ENCODE measurements at regions not wholly inside any gene's neighbourhood (a gene's known extent, or its start where the extent isn't known, plus 50 kb on each side); places are given as distances from the start of the nearest gene placed in this dataset.
"Not testable (repeated sequence)": the region's sequence is repeated elsewhere in the genome, so short reads cannot be mapped to it uniquely, and the experiment has no call there.

DNA sequence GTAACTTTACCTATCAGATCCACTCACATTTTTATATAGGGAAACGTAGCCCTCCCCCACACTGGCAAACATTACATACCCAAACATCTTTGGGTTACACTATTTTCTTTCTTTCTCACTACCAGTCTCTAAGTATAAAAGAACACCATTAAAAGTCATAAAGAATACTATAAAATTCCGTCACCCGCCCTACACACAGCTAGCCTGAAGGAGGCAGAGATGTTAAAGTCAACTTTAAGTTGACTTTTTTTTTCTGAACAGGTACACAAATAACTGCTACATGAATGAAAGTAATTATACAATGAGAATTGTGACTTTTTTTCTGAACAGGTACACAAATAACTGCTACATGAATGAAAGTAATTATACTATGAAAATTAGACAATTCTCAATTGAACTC, 628.3 kb downstream of the NUP35 start:
- DNase-seq: no peak
- Histone ChIP-seq H3K27me3 (no peaks in the 10 kb centered on the region), H3K9me3 (no peaks in the 10 kb centered on the region), H3K27ac (no peak overlapping the region), H3K4me3 (no peak overlapping the region), H3K36me3 (no peaks in the 10 kb centered on the region), H3K4me1 (no peaks in the 10 kb centered on the region)
- intact Hi-C loops (cut with DNase I; ENCODE audit: low total_unique reads): no loop called here
- TF ChIP-seq, protein P1, sequence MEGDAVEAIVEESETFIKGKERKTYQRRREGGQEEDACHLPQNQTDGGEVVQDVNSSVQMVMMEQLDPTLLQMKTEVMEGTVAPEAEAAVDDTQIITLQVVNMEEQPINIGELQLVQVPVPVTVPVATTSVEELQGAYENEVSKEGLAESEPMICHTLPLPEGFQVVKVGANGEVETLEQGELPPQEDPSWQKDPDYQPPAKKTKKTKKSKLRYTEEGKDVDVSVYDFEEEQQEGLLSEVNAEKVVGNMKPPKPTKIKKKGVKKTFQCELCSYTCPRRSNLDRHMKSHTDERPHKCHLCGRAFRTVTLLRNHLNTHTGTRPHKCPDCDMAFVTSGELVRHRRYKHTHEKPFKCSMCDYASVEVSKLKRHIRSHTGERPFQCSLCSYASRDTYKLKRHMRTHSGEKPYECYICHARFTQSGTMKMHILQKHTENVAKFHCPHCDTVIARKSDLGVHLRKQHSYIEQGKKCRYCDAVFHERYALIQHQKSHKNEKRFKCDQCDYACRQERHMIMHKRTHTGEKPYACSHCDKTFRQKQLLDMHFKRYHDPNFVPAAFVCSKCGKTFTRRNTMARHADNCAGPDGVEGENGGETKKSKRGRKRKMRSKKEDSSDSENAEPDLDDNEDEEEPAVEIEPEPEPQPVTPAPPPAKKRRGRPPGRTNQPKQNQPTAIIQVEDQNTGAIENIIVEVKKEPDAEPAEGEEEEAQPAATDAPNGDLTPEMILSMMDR (IDR thresholded peaks at IDR 0.05): no peak

DNA sequence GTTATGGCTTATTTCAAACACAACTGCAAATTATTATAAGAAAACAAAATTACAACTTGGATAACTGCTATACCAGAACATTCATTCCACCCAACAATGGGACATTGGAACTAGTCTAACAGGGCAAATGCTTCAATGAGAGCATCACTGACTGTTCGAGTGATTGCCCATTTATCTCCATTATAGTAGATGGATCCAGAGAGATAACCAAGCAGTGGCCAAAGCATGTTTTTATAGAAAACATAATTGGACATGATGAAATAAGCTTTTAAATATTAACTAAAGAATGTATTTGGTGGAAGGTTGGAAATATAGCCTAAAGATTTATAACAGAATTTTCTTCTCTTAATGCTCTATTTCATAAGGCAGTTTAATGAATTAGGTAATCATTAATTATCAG, 634.8 kb downstream of the NUP35 start:
- H3K4me1 ChIP-seq: no peaks in the 10 kb centered on the region
- TF ChIP-seq, protein P1 (IDR thresholded peaks at IDR 0.05): no peak
- no peaks in the 10 kb centered on the region for H3K36me3 ChIP-seq
- no peaks in the 10 kb centered on the region for H3K9me3 ChIP-seq
- no peaks in the 10 kb centered on the region for H3K27me3 ChIP-seq
- DNase-seq: no peak
- H3K27ac ChIP-seq: no peak overlapping the region
- intact Hi-C loops (cut with DNase I; ENCODE audit: low total_unique reads): no loop called here
- no peak overlapping the region for H3K4me3 ChIP-seq

DNA sequence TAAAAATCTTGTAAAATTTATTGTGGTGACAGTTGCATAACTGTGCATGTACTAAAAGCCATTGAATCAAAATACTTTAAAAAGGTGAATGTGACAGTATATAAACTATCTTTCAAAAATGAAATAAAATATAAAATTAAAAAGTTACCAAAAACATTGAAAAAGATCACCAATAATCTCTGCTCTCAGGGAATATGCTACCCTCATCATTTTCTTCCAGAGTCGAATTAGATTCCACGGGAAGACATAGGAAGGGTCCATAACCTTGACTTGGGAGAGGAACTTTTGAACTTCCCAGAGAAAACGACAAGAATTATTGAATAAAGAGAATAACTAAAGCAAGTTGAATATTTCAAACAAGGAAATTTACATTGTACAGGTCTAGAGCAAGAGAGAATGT, 649.5 kb downstream of the NUP35 start:
- intact Hi-C loops (cut with DNase I; ENCODE audit: low total_unique reads): no loop called here

DNA sequence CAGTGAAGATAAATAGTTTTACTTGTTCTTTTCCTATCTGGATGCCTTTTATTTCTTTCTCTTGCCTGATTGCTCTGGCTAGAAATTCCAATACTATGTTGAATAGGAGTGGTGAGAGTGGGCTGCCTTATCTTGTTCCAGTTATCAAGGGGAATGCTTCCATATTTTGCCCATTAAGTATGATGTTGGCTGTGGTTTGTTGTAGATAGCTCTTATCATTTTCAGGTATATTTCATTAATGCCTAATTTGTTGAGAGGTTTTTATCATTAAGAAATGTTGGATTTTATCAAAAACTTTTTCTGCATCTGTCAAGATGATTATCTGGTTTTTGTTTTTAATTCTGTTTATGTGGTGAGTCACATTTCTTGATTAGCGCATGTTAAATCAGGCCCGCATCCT, 655.8 kb downstream of the NUP35 start:
- no peak for DNase-seq
- no peaks in the 10 kb centered on the region for H3K9me3 ChIP-seq
- no peak overlapping the region for H3K27ac ChIP-seq
- TF ChIP-seq, protein P1 (IDR thresholded peaks at IDR 0.05): no peak
- no peak overlapping the region for H3K4me3 ChIP-seq
- H3K4me1 ChIP-seq: no peaks in the 10 kb centered on the region
- no peaks in the 10 kb centered on the region for H3K36me3 ChIP-seq
- intact Hi-C loops (cut with DNase I; ENCODE audit: low total_unique reads): no loop called here
- H3K27me3 ChIP-seq: no peaks in the 10 kb centered on the region

More for the DNA sequence above, 649.5 kb downstream of the NUP35 start:
- Histone ChIP-seq H3K27ac (no peak overlapping the region), H3K4me3 (no peak overlapping the region), H3K4me1 (no peaks in the 10 kb centered on the region), H3K27me3 (no peaks in the 10 kb centered on the region), H3K36me3 (no peaks in the 10 kb centered on the region), H3K9me3 (no peaks in the 10 kb centered on the region)
- TF ChIP-seq, protein P1 (IDR thresholded peaks at IDR 0.05): no peak
- no peak for DNase-seq

DNA sequence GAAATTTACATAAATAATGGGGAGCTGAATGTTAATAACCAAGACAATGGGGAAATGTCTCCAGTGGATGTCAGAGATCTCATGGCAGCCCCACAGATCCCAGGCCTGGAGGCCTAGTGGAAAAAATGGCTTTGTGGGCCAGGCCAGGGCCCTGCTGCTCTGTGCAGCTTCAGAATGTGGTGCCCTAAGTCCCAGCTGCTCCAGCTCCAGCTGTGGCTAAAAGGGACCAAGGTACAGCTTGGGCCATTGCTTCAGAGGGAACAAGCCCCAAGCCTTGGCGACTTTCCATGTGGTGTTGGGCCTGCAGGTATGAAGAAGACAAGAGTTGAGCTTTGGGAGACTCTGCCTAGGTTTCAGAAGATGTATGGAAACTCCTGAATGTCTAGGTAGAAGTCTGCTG, 658.2 kb downstream of the NUP35 start:
- Histone ChIP-seq H3K4me3 (no peak overlapping the region), H3K27me3 (no peaks in the 10 kb centered on the region), H3K36me3 (no peaks in the 10 kb centered on the region), H3K9me3 (no peaks in the 10 kb centered on the region), H3K27ac (no peak overlapping the region), H3K4me1 (no peaks in the 10 kb centered on the region)
- DNase-seq: no peak
- TF ChIP-seq, protein P1 (IDR thresholded peaks at IDR 0.05): no peak
- intact Hi-C loops (cut with DNase I; ENCODE audit: low total_unique reads): no loop called here

DNA sequence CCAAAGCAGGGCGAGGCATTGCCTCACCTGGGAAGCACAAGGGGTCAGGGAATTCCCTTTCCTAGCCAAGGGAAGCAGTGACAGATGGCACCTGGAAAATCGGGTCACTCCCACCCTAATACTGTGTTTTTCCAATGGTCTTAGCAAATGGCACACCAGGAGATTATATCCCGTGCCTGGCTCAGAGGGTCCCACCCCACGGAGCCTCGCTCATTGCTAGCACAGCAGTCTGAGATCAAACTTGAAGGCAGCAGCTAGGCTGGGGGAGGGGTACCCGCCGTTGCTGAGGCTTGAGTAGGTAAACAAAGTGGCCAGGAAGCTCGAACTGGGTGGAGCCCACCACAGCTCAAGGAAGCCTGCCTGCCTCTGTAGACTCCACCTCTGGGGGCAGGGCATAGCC, 664.6 kb downstream of the NUP35 start:
- H3K27me3 ChIP-seq; H3K27ac ChIP-seq; H3K9me3 ChIP-seq; H3K36me3 ChIP-seq; DNase-seq; H3K4me1 ChIP-seq; H3K4me3 ChIP-seq; intact Hi-C loops (cut with DNase I; ENCODE audit: low total_unique reads): not testable (repeated sequence)

DNA sequence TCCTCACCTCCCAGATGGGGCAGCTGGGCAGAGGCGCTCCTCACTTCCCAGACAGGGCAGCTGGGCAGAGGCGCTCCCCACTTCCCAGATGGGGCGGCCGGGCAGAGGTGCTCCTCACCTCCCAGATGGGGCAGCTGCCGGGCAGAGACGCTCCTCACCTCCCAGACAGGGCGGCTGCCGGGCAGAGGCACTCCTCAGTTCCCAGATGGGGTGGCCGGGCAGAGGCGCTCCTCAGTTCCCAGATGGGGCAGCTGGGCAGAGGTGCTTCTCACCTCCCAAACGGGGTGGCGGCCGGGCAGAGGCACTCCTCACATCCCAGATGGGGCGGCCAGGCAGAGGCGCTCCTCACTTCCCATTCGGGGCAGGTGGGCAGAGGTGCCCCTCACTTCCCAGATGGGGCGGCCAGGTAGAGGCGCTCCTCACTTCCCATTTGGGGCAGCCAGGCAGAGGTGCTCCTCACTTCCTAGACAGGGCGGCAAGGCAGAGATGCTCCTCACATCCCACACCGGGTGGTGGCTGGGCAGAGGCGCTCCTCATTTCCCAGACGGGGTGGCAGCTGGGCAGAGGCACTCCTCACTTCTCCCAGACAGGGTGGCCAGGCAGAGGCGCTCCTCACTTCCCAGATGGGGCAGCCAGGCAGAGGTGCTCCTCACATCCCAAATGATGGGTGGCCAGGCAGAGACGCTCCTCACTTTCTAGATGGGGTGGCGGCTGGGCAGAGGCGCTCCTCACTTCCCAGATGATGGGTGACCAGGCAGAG, 668.1 kb downstream of the NUP35 start:
- H3K27ac ChIP-seq; H3K4me1 ChIP-seq; H3K36me3 ChIP-seq; H3K4me3 ChIP-seq; DNase-seq; H3K9me3 ChIP-seq; intact Hi-C loops (cut with DNase I; ENCODE audit: low total_unique reads); H3K27me3 ChIP-seq: not testable (repeated sequence)

All from tibial artery (tissue), 4 donors.